ENCODE measurements at regions not wholly inside any gene's neighbourhood (a gene's known extent, or its start where the extent isn't known, plus 50 kb on each side); places are given as distances from the start of the nearest gene placed in this dataset.
"Not testable (repeated sequence)": the region's sequence is repeated elsewhere in the genome, so short reads cannot be mapped to it uniquely, and the experiment has no call there.

GRCh38 chr2:4047961-4048891 lies 344.9 kb downstream of the DCDC2C start:
- DNase-seq = no peak

- no peak for DNase-seq
Observed at GRCh38 chr2:4049463-4049862, 346.1 kb downstream of the DCDC2C start.

- no peak for DNase-seq
Observed at GRCh38 chr2:4053769-4054493, 350.6 kb downstream of the DCDC2C start.

GRCh38 chr2:4066217-4066616 lies 362.8 kb downstream of the DCDC2C start:
- DNase-seq = no peak

DNA sequence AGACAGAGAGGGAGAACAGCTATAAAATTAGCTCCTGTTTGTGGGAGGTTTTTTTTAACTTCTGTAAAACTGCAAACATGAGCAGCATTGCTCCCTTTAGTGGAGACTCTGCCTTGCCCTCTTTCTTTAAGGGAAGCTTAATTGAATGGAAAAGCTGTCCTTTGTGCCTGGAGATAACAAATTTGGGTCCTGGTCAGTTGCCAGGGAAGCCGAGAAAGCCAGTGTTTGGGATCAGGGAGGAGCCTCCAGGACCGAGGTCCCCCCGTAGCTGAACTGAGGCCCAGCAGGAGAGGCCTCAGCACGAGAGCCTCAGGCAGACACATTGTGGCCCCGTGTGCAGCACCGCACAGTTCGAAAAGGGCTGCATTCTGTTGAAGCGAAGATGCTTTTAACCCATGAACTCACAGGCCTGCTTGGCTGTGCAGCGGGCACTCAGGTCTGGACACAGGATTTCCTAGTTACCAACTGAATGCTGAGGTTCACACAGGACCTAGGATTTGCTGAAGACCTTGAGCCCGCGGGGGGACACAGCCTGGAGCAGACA lies 369.7 kb downstream of the DCDC2C start:
- no peak for DNase-seq

DNA sequence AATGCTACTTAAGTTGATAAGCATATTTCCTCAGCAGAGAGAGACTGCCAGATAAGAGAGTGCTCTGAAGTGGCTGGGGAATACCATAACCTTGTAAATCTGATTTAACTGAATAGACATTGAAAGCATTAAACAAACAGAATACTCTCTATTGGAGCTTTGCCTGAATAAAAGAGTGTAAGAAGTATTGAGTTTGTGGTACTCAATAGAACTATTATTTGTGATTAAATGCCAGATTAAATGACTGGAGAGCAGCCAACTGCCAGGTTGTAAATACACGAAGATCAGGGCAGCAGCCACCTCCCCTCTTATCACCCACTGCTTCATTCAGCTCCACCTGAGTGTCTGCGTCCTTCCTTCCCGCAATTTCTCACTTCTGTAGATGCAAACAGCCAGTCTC lies 373.6 kb downstream of the DCDC2C start:
- no peak for DNase-seq

- DNase-seq = no peak
Observed at GRCh38 chr2:4085186-4085585, 381.8 kb downstream of the DCDC2C start.

- no peak for DNase-seq
Observed at GRCh38 chr2:4090668-4091630, 387.6 kb downstream of the DCDC2C start.

- no peak for DNase-seq
Observed at GRCh38 chr2:4091869-4092268, 388.5 kb downstream of the DCDC2C start.

- DNase-seq = no peak
Observed at GRCh38 chr2:4094743-4095142, 391.4 kb downstream of the DCDC2C start.

GRCh38 chr2:4096978-4097766 lies 393.8 kb downstream of the DCDC2C start:
- DNase-seq = no peak

DNA sequence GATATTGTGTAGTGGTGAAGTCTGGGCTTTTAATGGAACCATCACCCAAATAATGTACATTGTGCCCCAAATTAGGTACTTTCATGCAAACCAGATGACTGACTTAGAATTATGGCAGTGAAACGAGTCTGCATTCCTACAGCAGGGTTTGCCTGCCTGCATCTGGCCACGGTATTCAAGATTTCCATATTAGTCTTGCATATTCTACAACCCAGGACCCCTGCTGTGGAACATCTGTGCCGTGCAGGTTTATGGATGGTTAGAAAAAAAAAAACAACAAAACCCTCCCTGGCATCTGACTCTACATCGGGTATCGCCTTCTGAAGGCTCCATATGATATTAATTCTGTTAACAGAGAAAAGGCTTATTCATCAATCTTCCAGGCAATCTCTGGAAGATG lies 394.8 kb downstream of the DCDC2C start:
- DNase-seq = no peak

GRCh38 chr2:4101936-4102335 lies 398.6 kb downstream of the DCDC2C start:
- no peak for DNase-seq

DNA sequence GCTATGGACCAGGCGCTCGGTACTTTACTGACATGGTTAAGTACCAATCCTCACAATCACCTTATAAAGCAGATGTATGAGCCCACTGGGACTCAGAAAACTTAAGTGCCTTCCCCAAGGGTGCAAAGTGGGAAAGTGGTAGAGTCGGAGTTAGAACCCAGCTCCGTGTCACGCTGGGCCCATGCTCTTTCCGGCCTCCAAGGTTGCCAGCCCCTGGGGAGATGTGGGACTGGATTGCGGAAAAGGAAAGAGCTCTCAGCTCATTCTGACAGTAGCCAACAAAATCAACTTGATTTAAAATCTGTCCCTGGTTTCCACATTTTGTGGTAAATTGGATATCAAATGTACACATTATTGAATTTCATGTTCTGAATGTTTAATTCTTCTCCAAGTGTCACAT lies 403.8 kb downstream of the DCDC2C start:
- no peak for DNase-seq

GRCh38 chr2:4110273-4110672 lies 406.9 kb downstream of the DCDC2C start:
- DNase-seq = no peak

GRCh38 chr2:4115435-4115834 lies 412.1 kb downstream of the DCDC2C start:
- DNase-seq = not testable (repeated sequence)

- DNase-seq = no peak
Observed at GRCh38 chr2:4122726-4123125, 419.4 kb downstream of the DCDC2C start.

GRCh38 chr2:4130651-4131050 lies 427.3 kb downstream of the DCDC2C start:
- DNase-seq = no peak

DNA sequence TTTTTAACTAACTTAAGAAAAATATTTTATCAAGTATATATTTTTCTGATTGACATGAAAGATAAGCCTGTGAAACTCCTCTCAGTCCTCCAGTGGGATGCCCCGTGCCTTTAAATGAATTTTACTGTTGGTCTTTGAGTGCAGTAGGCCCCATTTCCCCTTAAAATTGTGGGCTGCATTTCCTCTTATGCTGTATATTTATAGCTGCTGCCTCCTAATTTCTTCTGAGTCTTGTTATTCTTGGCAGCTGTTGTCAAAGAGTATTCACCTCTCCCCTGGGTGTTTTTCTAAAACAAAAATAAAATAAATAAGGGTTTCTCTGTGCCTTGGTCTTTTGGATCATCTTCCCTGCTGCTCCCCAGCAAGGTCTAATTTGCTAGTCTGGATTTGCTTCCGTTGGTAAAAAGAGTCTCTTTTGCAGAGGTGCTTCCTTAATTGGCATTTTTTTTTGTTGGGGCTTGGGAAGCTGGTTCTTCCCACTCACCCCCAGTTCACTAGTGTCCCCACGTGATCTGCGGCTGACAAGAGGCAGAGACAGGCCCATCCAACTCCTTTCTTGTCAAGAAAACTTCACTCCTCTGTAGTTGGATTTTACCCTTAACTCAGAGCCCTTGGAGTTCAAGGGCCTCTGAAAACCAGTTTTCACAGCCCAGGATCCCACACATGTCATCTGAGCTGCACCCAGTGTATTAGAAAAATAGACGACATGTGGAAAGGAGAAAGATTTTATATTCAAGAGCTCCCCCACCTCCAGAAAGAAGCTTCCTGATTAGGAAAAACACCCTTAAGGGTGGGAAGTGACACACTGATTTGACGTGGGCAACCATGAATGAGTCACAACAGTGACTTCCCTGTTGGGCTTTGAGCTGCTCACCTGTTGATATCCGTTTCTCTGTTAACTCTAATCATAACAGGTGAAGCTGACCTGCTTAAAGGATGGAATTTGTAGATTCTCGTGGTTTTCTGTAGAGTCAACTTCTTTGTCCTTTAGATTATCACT lies 431.5 kb downstream of the DCDC2C start:
- DNase-seq = no peak

GRCh38 chr2:4135765-4136164 lies 432.4 kb downstream of the DCDC2C start:
- DNase-seq = no peak

Measured in C1 segment of cervical spinal cord (tissue), 14 donors.